ENCODE measurements at regions not wholly inside any gene's neighbourhood (a gene's known extent, or its start where the extent isn't known, plus 50 kb on each side); places are given as distances from the start of the nearest gene placed in this dataset.

DNA sequence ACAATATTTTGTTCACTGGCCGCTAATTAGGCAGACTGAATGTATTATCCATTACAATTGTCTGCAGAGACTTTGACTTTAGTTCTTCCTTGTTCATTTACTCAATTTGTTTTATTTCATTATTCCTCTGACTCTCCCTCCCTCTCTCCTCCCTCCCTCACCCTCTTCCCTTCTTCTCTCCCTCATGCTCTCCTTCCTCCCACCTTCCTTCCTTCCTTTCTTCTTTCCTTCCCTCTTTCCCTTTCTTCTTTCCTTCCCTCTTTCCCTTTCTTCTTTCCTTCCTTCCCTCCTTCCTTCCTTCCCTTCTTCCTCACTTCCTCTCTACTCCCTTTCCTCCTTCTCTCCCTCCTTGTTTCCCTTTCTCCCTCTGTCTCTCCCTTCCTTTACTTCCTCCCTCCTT lies 1591.0 kb upstream of the SLC10A2 start:
- TF ChIP-seq, protein P1, sequence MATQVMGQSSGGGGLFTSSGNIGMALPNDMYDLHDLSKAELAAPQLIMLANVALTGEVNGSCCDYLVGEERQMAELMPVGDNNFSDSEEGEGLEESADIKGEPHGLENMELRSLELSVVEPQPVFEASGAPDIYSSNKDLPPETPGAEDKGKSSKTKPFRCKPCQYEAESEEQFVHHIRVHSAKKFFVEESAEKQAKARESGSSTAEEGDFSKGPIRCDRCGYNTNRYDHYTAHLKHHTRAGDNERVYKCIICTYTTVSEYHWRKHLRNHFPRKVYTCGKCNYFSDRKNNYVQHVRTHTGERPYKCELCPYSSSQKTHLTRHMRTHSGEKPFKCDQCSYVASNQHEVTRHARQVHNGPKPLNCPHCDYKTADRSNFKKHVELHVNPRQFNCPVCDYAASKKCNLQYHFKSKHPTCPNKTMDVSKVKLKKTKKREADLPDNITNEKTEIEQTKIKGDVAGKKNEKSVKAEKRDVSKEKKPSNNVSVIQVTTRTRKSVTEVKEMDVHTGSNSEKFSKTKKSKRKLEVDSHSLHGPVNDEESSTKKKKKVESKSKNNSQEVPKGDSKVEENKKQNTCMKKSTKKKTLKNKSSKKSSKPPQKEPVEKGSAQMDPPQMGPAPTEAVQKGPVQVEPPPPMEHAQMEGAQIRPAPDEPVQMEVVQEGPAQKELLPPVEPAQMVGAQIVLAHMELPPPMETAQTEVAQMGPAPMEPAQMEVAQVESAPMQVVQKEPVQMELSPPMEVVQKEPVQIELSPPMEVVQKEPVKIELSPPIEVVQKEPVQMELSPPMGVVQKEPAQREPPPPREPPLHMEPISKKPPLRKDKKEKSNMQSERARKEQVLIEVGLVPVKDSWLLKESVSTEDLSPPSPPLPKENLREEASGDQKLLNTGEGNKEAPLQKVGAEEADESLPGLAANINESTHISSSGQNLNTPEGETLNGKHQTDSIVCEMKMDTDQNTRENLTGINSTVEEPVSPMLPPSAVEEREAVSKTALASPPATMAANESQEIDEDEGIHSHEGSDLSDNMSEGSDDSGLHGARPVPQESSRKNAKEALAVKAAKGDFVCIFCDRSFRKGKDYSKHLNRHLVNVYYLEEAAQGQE (tag by site-specific recombination; IDR thresholded peaks at IDR 0.05), result no peak
- no peak for TF ChIP-seq ZNF514 (tag by site-specific recombination; IDR thresholded peaks at IDR 0.05)
- TF ChIP-seq, protein P2, sequence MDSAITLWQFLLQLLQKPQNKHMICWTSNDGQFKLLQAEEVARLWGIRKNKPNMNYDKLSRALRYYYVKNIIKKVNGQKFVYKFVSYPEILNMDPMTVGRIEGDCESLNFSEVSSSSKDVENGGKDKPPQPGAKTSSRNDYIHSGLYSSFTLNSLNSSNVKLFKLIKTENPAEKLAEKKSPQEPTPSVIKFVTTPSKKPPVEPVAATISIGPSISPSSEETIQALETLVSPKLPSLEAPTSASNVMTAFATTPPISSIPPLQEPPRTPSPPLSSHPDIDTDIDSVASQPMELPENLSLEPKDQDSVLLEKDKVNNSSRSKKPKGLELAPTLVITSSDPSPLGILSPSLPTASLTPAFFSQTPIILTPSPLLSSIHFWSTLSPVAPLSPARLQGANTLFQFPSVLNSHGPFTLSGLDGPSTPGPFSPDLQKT (IDR thresholded peaks at IDR 0.05; ENCODE audit: borderline replicate concordance, low read depth, low read length), result no peak
- TF ChIP-seq, protein P3, sequence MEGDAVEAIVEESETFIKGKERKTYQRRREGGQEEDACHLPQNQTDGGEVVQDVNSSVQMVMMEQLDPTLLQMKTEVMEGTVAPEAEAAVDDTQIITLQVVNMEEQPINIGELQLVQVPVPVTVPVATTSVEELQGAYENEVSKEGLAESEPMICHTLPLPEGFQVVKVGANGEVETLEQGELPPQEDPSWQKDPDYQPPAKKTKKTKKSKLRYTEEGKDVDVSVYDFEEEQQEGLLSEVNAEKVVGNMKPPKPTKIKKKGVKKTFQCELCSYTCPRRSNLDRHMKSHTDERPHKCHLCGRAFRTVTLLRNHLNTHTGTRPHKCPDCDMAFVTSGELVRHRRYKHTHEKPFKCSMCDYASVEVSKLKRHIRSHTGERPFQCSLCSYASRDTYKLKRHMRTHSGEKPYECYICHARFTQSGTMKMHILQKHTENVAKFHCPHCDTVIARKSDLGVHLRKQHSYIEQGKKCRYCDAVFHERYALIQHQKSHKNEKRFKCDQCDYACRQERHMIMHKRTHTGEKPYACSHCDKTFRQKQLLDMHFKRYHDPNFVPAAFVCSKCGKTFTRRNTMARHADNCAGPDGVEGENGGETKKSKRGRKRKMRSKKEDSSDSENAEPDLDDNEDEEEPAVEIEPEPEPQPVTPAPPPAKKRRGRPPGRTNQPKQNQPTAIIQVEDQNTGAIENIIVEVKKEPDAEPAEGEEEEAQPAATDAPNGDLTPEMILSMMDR (tag by site-specific recombination; IDR thresholded peaks at IDR 0.05), result no peak
- TF ChIP-seq ZNF747 (tag by site-specific recombination; IDR thresholded peaks at IDR 0.05), result no peak
- no peak for TF ChIP-seq ZNF121 (tag by site-specific recombination; IDR thresholded peaks at IDR 0.05)
- no peak for TF ChIP-seq ZNF174 (tag by site-specific recombination; IDR thresholded peaks at IDR 0.05)
